LNCaP clone FGC (cell line): ENCODE measurements at regions not wholly inside any gene's neighbourhood (a gene's known extent, or its start where the extent isn't known, plus 50 kb on each side); places are given as distances from the start of the nearest gene placed in this dataset.
"Not testable (repeated sequence)": the region's sequence is repeated elsewhere in the genome, so short reads cannot be mapped to it uniquely, and the experiment has no call there.

Experiments used
- DNase-seq: peaks from one replicate; pipeline ENCODE4 v3.0.0-alpha.2; 2011; ENCODE audit warnings: low read depth
- H3K4me3 ChIP-seq: 2 replicates; pipeline ENCODE4 v1.5.1; 2011; ENCODE audit warnings: mild to moderate bottlenecking, low read depth, low read length, control low read depth
- TF ChIP-seq, protein P1 (sequence below): IDR thresholded peaks from 2 replicates; pipeline ENCODE4 v1.5.1; 2012; ENCODE audit warnings: mild to moderate bottlenecking; ENCODE audit not compliant: control insufficient read depth, insufficient read depth; ENCODE audit errors: extremely low read depth

DNA sequence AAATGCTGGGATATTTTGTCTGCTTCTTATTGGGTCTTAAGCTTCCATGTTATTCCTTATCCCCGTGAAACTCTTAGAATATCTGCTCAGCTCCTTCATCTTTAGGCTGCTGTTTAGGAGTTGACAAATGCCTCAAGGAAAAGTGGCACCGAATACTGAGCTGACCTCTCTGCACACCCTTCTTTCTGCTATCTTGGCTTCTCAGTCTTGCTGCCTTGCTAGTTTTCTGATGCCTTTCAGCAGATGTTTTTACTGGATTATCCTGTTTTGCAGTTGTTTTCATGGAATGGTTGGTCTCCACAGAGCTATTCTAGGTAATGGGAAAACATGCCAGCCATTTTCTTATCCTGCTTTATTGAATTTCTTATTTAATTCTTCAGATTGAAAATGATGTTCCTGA, 86.3 kb downstream of the GYPE start:
- H3K4me3 ChIP-seq: no peak overlapping the region
- no peak for DNase-seq
- TF ChIP-seq, protein P1, sequence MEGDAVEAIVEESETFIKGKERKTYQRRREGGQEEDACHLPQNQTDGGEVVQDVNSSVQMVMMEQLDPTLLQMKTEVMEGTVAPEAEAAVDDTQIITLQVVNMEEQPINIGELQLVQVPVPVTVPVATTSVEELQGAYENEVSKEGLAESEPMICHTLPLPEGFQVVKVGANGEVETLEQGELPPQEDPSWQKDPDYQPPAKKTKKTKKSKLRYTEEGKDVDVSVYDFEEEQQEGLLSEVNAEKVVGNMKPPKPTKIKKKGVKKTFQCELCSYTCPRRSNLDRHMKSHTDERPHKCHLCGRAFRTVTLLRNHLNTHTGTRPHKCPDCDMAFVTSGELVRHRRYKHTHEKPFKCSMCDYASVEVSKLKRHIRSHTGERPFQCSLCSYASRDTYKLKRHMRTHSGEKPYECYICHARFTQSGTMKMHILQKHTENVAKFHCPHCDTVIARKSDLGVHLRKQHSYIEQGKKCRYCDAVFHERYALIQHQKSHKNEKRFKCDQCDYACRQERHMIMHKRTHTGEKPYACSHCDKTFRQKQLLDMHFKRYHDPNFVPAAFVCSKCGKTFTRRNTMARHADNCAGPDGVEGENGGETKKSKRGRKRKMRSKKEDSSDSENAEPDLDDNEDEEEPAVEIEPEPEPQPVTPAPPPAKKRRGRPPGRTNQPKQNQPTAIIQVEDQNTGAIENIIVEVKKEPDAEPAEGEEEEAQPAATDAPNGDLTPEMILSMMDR: no peak

DNA sequence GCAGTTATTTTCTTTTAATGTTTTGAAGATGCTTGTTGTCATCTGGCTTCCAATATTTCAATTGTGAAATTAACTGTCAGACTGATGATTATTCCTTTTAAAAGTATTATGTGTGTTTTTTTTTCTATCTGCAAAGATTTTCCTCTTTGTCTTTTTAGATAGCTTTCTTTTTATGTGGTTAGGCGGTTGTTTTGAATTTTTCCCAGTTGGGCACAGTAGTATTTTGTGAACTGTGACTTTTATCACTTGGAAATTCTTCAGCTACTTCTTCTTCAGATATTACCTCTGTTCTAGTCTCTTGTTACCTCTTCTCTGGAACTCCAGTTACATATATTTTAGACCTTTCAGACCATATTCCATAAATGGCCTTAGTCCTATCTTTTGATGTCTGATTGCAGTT, 87.5 kb downstream of the GYPE start:
- DNase-seq, H3K4me3 ChIP-seq: not testable (repeated sequence)

DNA sequence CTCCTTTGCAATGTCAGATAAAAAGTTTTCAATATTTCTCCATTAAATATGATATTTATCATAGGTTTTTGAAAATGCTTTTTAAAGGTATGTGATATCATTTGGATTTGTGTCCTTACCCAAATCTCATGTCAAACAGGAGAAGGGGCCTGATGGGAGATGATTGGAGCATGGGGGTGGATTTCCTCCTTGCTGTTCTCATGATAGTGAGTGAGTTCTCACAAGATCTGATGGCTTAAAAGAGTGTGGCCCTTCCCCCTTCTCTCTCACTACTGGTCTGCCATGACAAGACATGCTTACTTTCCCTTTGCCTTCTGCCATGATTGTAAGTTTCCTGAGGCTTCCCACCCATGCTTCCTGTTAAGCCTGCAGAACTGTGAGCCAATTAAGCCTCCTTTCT, 90.0 kb downstream of the GYPE start:
- DNase-seq, H3K4me3 ChIP-seq: not testable (repeated sequence)

DNA sequence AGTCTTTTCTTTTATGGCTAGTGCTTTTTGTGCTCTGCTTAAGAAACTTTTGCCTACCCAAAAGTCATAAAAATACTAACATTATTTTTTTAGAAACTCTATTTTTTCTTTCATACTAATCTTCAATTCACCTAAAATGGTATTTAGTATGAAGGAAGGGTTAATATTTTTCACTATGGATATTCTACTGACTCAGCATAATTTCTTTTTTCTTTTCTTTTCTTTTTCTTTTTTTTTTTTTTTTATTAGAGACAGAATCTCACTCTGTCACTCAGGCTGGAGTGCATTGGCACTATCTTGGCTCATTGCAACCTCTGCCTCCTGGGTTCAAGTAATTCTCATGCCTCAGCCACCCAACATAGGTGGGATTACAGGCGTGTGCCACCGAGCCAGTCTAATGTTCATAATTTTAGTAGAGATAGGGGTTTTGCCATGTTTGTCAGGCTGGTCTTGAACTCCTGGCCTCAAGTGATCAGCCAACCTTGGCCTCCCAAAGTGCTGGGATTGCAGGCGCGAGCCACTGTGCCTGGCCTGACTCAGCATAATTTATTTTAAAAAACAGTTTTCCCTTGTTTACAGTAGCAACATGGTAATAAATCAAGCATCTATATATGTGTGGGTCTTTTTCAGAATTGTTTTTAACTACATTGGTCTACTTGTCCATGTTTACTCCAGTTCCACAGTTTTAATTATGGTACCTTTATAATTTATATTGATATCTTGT, 91.8 kb downstream of the GYPE start:
- DNase-seq, H3K4me3 ChIP-seq: not testable (repeated sequence)

DNA sequence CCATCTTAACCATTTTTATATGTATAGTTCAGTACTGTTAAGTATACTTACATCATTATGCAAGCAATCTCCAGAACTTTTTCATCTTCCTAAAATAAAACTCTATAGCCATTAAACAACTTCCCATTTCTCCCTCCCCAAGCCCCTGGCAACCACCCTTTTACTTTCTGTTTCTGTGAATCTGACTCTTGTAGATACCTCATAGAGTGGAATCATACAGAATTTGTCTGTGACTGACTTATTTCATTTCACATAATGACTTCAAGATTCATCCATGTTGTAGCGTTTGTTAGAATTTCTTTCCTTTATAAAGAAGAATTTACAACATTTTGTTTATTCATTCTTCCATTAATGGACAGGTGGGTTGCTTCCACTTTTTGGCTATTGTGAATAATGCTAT, 91.2 kb upstream of the FREM3 start:
- DNase-seq: not testable (repeated sequence)

DNA sequence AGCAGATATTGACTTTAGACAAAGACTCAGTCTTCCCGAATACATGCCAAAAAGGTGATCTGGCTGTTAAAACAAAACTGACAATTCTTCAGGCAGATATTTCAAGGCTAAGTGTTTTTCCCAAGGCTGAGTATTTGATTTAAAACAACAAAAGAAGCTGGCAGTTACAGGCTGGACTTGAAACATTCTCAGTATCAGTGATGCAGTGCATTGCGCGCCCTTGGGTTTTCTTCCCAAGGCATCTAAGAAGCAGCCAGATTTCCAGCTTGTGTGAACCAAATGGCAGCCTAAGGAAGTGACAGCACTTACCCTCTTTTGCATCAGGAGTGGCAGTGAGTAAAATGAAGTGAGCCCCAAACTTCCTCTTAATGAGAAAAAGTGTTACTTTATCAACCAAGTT, 90.0 kb upstream of the FREM3 start:
- DNase-seq, H3K4me3 ChIP-seq: not testable (repeated sequence)

More for the DNA sequence above, 91.2 kb upstream of the FREM3 start:
- not testable (repeated sequence) for H3K4me3 ChIP-seq

DNA sequence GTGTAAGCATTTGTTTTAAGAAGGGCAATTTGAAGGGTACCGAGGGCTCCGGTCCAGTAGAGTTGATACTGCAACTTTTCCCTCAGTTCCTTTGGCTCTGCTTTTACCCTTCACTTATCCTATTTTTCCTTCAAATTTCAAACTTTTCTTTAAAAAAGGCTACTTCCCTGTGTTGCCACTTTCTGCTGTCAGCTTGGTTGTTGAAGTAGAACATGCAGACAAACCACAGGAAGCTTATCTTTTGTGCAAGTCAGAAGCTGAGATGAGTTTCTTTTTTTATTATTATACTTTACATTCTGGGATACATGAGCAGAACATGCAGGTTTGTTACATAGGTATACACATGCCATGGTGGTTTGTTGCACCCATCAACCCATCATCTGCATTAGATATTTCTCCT, 89.1 kb upstream of the FREM3 start:
- not testable (repeated sequence) for H3K4me3 ChIP-seq, DNase-seq

DNA sequence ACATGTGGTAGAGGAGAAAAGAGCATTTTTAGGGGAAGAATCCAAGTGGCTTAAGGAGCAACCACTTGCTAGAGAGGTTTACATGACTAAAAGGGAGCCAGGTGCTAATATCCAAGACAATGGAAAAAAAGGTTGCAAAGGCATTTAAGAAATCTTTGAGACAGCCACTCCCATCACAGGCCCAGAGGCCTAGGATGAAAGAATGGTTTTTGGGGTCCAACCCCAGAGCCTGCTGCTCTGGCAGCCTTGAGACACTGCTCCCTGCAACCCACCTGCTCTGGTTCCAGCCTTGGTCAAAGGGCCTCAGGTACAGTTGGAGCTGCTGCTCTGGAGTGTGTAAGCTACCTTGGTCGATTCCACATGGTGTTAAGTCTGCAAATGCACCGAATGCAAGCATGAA, 84.1 kb upstream of the FREM3 start:
- no peak for DNase-seq
- H3K4me3 ChIP-seq: no peak overlapping the region
- TF ChIP-seq, protein P1: no peak

DNA sequence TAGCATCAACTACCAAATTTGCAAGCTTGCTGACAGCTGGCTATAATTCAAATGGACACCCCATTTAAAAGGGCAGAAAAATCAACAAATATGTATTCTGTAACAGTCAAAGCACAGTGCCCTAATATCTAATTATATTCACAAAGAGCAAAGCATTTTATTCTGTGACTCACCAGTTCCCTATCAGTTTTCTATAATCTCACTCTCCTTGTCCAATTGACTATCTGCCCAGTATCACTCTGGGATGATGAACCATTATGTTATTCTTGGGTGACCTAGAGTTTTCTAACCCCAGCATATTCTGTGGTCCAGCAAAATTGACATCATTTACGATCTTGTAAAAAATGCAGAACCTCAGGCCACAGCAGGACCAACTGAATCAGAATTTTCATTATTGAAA, 82.0 kb upstream of the FREM3 start:
- TF ChIP-seq, protein P1: no peak
- no peak for DNase-seq
- H3K4me3 ChIP-seq: no peak overlapping the region

DNA sequence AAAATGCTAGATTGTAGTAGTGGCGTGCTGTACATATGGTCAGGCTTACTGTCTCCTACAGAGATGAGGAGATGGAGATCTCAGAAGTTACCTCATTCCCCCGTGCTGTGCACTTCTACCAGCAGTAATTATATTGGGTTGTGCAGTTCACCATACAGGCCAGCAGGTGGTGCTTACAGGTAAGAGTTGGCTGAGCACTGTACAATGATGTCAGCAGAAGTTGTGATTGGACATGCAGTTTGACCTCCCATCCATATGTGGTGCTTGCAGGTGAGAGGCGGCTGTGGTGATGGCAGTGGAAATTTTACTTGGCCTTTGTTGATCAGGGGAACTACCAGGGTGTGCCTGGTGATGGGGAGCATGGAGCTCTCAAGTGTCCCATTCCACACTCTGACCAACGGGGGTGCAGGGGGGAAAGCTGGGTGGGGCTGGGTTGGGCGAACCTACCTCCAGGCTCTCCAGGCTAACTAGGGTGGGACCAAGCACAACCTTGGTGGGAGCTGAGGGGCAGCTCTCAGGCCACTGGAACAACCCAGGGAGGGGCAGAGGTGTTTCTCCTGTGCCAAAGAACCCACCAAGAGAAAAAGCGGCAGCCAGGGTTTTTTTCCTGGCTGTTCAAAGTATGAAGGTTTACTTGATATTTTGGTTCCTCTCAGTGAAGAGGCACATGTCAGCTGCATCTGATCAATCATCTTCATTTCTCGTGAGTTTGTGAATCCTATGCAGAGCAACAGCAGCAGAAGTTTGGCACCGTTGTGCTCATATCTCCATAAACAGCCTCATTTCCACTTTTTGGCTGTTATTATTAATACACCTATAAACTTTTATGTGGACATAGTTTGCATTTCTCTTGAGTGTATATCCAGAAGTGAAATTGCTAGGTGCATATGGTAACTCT, 73.8 kb upstream of the FREM3 start:
- TF ChIP-seq, protein P1: peak; percentile 96
- H3K4me3 ChIP-seq: no peak overlapping the region
- peak; percentile 46 for DNase-seq
